Astrocyte of the spinal cord (primary cell): ENCODE measurements at regions not wholly inside any gene's neighbourhood (a gene's known extent, or its start where the extent isn't known, plus 50 kb on each side); places are given as distances from the start of the nearest gene placed in this dataset.

Experiments used
- DNase-seq: peaks from one replicate; pipeline ENCODE4 v3.0.0; 2011; ENCODE audit warnings: low read depth, low spot score
- H3K4me3 ChIP-seq: 2 replicates; pipeline ENCODE4 v1.5.1; 2011; ENCODE audit warnings: low read depth, mild to moderate bottlenecking, low read length, moderate library complexity
- in situ Hi-C: cut with HindIII; loops from 2 replicates; pipeline ENCODE4 v1.10.0; 2017; ENCODE audit warnings: low sequenced_read_pairs
- TF ChIP-seq, protein P1 (sequence below): IDR thresholded peaks from 2 replicates; pipeline ENCODE4 v1.5.1; 2012; ENCODE audit warnings: low read depth, mild to moderate bottlenecking, low read length, inconsistent platforms

DNA sequence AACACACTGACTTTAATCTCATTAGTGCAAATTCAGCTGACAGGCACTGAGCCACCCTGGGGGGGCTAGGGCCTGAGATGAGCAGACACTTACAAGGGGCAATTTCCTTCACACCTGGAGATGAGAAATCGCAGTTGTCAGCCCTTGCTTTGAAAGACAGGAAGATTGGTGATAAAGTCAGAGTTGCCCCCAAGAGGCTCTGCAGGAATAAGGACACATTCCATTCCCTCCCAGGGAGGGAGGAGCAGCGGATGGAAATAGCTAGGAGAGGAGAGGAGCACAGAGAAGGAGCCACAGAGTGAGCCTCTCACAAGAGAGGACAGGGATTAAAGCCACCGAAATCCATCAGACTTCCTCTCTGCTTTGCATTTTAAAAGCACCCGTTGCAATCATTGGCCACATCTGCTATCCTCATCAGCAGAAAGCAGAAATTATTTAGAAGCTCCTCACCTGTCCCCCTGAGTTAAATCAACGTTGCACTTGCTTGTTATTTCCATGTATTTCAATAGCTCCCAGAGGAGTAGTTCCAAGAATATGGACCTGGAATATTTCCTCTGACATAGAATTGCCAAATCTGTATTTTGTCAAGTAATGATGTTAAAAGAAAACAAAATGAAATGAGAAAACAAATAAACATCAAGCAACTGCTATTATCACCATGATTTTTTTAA lies 213.7 kb downstream of the BARX2 start:
- no peak overlapping the region for H3K4me3 ChIP-seq
- in situ Hi-C loops = no loop called here
- TF ChIP-seq, protein P1, sequence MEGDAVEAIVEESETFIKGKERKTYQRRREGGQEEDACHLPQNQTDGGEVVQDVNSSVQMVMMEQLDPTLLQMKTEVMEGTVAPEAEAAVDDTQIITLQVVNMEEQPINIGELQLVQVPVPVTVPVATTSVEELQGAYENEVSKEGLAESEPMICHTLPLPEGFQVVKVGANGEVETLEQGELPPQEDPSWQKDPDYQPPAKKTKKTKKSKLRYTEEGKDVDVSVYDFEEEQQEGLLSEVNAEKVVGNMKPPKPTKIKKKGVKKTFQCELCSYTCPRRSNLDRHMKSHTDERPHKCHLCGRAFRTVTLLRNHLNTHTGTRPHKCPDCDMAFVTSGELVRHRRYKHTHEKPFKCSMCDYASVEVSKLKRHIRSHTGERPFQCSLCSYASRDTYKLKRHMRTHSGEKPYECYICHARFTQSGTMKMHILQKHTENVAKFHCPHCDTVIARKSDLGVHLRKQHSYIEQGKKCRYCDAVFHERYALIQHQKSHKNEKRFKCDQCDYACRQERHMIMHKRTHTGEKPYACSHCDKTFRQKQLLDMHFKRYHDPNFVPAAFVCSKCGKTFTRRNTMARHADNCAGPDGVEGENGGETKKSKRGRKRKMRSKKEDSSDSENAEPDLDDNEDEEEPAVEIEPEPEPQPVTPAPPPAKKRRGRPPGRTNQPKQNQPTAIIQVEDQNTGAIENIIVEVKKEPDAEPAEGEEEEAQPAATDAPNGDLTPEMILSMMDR = no peak
- DNase-seq = no peak

DNA sequence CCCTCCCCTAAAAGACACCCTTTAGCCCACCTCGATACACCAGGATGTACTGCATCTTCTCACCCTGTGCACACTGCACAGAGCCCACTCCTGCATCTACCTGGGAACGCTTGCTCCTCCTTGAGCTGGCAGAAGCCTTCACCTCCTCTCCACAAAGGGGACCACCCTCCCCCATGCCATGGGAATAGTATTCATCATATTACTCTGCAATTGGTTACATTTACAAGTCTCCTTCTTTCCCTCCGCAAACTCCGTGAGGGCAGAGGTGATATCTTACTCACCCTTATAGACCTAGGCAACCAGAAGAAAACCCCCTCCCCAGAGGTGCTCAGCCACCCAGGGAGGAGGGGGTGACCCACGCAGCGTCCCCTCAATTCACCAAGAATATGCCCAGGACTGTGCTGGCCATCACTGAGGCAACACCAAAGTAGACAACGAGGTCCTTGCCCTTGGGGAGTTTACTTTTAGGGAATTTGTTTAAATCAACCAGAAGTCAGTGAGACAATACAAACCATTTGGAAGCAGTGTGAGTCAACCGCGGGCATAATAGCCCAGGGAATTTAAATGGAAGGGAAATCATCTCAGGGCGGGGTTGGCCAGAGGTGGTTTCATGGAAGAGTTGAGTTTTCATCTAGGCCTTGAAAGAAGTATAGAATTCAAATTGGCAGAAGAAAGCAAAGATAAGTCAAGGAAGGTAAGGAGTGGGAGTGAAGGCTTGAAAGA lies 214.5 kb downstream of the BARX2 start:
- TF ChIP-seq, protein P1 = no peak
- no peak overlapping the region for H3K4me3 ChIP-seq
- in situ Hi-C loops = no loop called here
- DNase-seq = no peak

DNA sequence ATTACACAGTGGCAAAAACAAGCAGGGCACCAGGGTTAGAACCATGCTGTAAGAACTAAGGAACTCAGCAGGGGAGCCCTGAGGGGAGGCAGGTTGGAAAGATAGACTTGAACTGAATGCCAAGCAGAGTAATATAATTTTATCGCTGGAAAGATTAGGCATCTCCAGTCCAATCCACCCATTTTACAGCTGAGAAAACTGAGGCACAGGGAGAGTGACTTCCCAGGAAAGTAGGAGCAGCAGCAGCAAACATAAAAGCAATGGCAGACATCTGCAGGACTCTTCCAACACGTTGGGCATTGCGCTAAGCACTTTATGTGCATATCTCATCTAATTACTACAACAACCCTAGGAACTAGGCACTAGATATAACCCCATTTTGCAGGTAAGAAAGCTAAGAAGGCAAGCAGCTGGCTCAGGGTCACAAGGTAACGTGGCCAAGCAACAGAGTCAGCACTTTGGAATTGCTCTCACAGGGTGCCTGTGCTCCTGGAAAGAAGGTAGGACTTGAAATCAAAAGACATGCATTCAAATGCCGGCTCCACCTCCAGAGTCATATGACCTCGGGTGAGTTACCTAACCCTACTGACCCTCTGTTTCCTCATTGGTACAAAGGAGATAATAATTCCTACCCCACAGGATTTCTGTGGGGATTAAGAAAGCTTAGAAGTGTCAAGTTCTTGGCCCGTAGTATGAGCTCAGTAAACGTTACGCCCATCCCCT lies 215.3 kb downstream of the BARX2 start:
- H3K4me3 ChIP-seq = no peak overlapping the region
- TF ChIP-seq, protein P1 = no peak
- no peak for DNase-seq
- in situ Hi-C loops = no loop called here

DNA sequence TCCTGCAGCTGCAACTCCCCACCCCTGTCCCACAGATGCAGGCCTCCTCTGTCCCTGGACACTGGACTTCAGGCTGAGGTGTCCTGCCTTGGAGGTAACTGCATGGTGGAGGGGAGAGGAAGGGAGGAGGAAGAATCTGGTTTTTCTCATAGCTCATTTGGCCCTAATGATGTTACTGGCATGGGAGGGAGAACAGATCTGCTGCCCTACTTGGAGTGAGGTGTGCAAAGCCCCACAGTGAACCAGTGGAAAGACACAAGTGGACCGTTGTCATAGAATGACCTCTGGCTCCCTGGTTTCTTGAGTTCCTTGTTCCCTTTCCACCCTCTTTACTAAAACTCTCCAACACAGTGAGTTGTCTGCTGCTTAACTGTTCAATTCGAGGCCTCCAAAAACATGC lies 215.9 kb downstream of the BARX2 start:
- TF ChIP-seq, protein P1 = no peak
- no peak overlapping the region for H3K4me3 ChIP-seq
- DNase-seq = no peak
- in situ Hi-C loops = no loop called here

GRCh38 chr11:129592191-129592590 lies 216.5 kb downstream of the BARX2 start:
- TF ChIP-seq, protein P1 = no peak
- no peak for DNase-seq
- in situ Hi-C loops = no loop called here
- H3K4me3 ChIP-seq = no peak overlapping the region

DNA sequence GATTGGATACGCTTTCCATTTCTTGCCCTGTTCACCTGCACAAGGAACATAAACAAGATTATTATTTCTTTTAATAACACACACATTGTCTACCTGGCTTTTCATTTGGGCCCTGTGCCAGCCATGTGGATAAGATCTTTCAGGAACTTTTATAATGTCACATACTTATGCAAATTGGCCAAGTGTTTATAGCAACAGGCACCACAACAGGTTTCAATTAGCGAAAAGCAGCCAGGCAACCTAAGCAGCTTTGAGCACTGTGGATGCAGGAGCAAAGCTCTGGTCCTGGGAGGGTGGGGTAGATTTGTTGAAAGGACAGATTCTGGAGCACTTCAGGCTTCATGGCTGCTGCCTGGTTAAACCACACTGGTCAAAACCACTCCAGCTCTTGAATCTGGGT lies 217.4 kb downstream of the BARX2 start:
- no peak overlapping the region for H3K4me3 ChIP-seq
- DNase-seq = no peak
- TF ChIP-seq, protein P1 = no peak
- in situ Hi-C loops = no loop called here
